K562 (cell line): ENCODE measurements at regions not wholly inside any gene's neighbourhood (a gene's known extent, or its start where the extent isn't known, plus 50 kb on each side); places are given as distances from the start of the nearest gene placed in this dataset.

ENCODE experiments used
- ATAC-seq: fragments of 200-7000 bp; cut with Tn5 transposase; 3 replicates; pipeline ENCODE4 v1.9.1; 2020; ENCODE audit warnings: moderate library complexity
- BruUV-seq: library from RNA; stranded (reverse); fragments of 400-500 nt; replicated peaks from 2 replicates; lab custom pipeline; 2021; lab: Mats Ljungman, UMichigan
- CTCF ChIA-PET: fragments of 300-600 bp; formaldehyde crosslinking; extraction: SDS; loops from one replicate; lab custom pipeline; 2021; ENCODE audit warnings: low intra/inter-chr PET ratio; lab: Yijun Ruan, JAX
- POLR2A ChIA-PET: fragments of 300-600, 350-650 bp; sonication (Branson Sonifier 250); formaldehyde crosslinking; extraction: SDS; loops from one replicate; lab custom pipeline; 2021; ENCODE audit warnings: antibody characterized with exemption, inconsistent platforms; lab: Yijun Ruan, JAX
- DNase-seq, 4 experiments: peaks; one replicate each; pipeline versions ENCODE4 v3.0.0 to v3.0.0-alpha.2; 2011 to 2018; ENCODE audit warnings: low spot score in 3 of 4, mixed read lengths in 3 of 4; ENCODE audit errors: extremely low read depth in 1 of 4
- FAIRE-seq: peaks from 2 replicates; lab custom pipeline; 2011; peaks lifted over from hg19 to GRCh38; lab: Jason Lieb, UNC
- H2AFZ ChIP-seq: 2 replicates; pipeline ENCODE4 v1.6.0; 2011; ENCODE audit warnings: low read depth, low read length, control low read depth, inconsistent platforms
- H3K27ac ChIP-seq: fragments of 200-600 bp; 3 replicates; pipeline ENCODE4 v1.8.0; 2011; ENCODE audit warnings: low read depth, mild to moderate bottlenecking, control low read depth, inconsistent platforms, low read length, moderate library complexity, mixed read lengths; ENCODE audit errors: extremely low read depth
- H3K27me3 ChIP-seq, 2 experiments: fragments of 300-600 bp in 1 of 2; 2 replicates in 1 of 2; 3 replicates in 1 of 2; pipeline versions ENCODE4 v1.6.0 to v1.8.0; 2011; ENCODE audit warnings: inconsistent platforms in 2 of 2, low read length in 2 of 2, mild to moderate bottlenecking in 1 of 2, mixed read lengths in 1 of 2, moderate library complexity in 1 of 2; ENCODE audit not compliant: control insufficient read depth in 2 of 2, insufficient read depth in 2 of 2
- H3K36me3 ChIP-seq: fragments of 300-600 bp; 3 replicates; pipeline ENCODE4 v1.8.0; 2011; ENCODE audit warnings: mild to moderate bottlenecking, low read length, inconsistent platforms; ENCODE audit not compliant: control insufficient read depth, insufficient read depth
- H3K4me1 ChIP-seq, 2 experiments: fragments of 200-600 bp in 1 of 2; replicated peaks in 1 of 2; 2 replicates in 1 of 2; 3 replicates in 1 of 2; pipeline versions ENCODE4 v1.5.1 to v1.8.0; 2011; ENCODE audit warnings: inconsistent platforms in 2 of 2, low read length in 2 of 2, mild to moderate bottlenecking in 1 of 2, mixed read lengths in 1 of 2, moderate library complexity in 1 of 2; ENCODE audit not compliant: control insufficient read depth in 2 of 2, insufficient read depth in 2 of 2
- H3K4me2 ChIP-seq: 2 replicates; pipeline ENCODE4 v1.6.1; 2011; ENCODE audit warnings: low read length, control low read depth, inconsistent platforms, mixed read lengths; ENCODE audit not compliant: insufficient read depth
- H3K4me3 ChIP-seq: fragments of 200-600 bp; sonication (generic), shearing (Covaris generic); 2 replicates; pipeline ENCODE4 v1.5.1; 2016; ENCODE audit warnings: control low read depth, inconsistent platforms
- H3K79me2 ChIP-seq: fragments of 200-600 bp; 3 replicates; pipeline ENCODE4 v1.8.0; 2011; ENCODE audit warnings: low read length, inconsistent platforms; ENCODE audit not compliant: control insufficient read depth, insufficient read depth
- H3K9ac ChIP-seq, 2 experiments: 2 replicates each; pipeline versions ENCODE4 v1.6.0 to v1.6.1; 2011; ENCODE audit warnings: low read depth in 2 of 2, low read length in 2 of 2, control low read depth in 1 of 2, inconsistent platforms in 1 of 2, mild to moderate bottlenecking in 1 of 2, mixed read lengths in 1 of 2; ENCODE audit not compliant: insufficient read depth in 1 of 2
- H3K9me1 ChIP-seq: one replicate; pipeline ENCODE4 v1.6.0; 2011; ENCODE audit warnings: inconsistent platforms, mild to moderate bottlenecking, low read length, moderate library complexity; ENCODE audit not compliant: control insufficient read depth, insufficient read depth
- H3K9me3 ChIP-seq: replicated peaks from 2 replicates; pipeline ENCODE4 v1.5.1; 2011; ENCODE audit warnings: low read depth, low read length, inconsistent platforms; ENCODE audit not compliant: control insufficient read depth, insufficient read depth
- H4K20me1 ChIP-seq: replicated peaks from 2 replicates; pipeline ENCODE4 v1.6.1; 2011; ENCODE audit warnings: low read length, inconsistent platforms, mixed read lengths; ENCODE audit not compliant: control insufficient read depth, insufficient read depth
- CBX1 ChIP-seq: sonication (generic); IDR thresholded peaks from 2 replicates; pipeline ENCODE4 v1.6.1; 2016; ENCODE audit warnings: antibody characterized with exemption, low read depth, mild to moderate bottlenecking
- GABPA ChIP-seq: fragments of 200-800 bp; sonication (Bioruptor generic); conservative IDR thresholded peaks from 2 replicates; pipeline ENCODE4 v1.6.1; 2016; ENCODE audit warnings: low read depth, missing genetic modification characterization, missing compliant biosample characterization
- MAX ChIP-seq: sonication (generic); formaldehyde crosslinking; IDR thresholded peaks from 2 replicates; pipeline ENCODE4 v1.9.0; 2022; ENCODE audit warnings: mild to moderate bottlenecking, missing genetic modification reagents
- MEF2A ChIP-seq: IDR thresholded peaks from 2 replicates; pipeline ENCODE4 v1.6.1; 2011; ENCODE audit warnings: low read depth, mild to moderate bottlenecking, low read length, moderate library complexity; ENCODE audit not compliant: control insufficient read depth
- NKRF ChIP-seq: fragments of 450-650 bp; IDR thresholded peaks from 2 replicates; pipeline ENCODE4 v1.6.1; 2016; ENCODE audit warnings: borderline replicate concordance
- OTX1 ChIP-seq: fragments of 450-650 bp; formaldehyde crosslinking; IDR thresholded peaks from 2 replicates; pipeline ENCODE4 v1.4.0; 2022; ENCODE audit warnings: mild to moderate bottlenecking
- POLR2A ChIP-seq: fragments of 450-650 bp; conservative IDR thresholded peaks from 2 replicates; pipeline ENCODE4 v1.6.1; 2016
- RBM17 ChIP-seq: fragments of 200-400 bp; formaldehyde crosslinking; IDR thresholded peaks from 2 replicates; pipeline ENCODE4 v1.6.1; 2017; ENCODE audit warnings: low read depth, mild to moderate bottlenecking, low read length, borderline replicate concordance
- SIN3B ChIP-seq: fragments of 450-650 bp; IDR thresholded peaks from 2 replicates; pipeline ENCODE4 v1.6.1; 2017; ENCODE audit warnings: low read depth, mild to moderate bottlenecking, moderate library complexity
- ZBTB26 ChIP-seq: fragments of 450-650 bp; formaldehyde crosslinking; IDR thresholded peaks from 2 replicates; pipeline ENCODE4 v1.4.0; 2022; ENCODE audit warnings: missing genetic modification characterization
- ZNF79 ChIP-seq: fragments of 250-450 bp; sonication (Bioruptor Pico); IDR thresholded peaks from 2 replicates; pipeline ENCODE4 v1.4.0; 2020; ENCODE audit warnings: low read depth, mild to moderate bottlenecking, moderate library complexity
- WGBS: fragments of 100-300 bp; shearing (Covaris generic); methylation state at CpG from one replicate; pipeline ENCODE4 v1.1.6; 2016; ENCODE audit warnings: low coverage, mixed read lengths; ENCODE audit not compliant: insufficient coverage; ENCODE audit errors: missing lambda C conversion rate; 5-methylcytosine and 5-hydroxymethylcytosine counted together
- in situ Hi-C: fragments of 300-500 bp; cut with MboI; formaldehyde crosslinking; loops from 4 replicates; pipeline ENCODE4 v1.15.0; 2018; ENCODE audit warnings: inconsistent platforms, mixed read lengths
- intact Hi-C: fragments of 100-400 bp; cut with micrococcal nuclease; formaldehyde crosslinking; loops from 2 replicates; pipeline ENCODE4 v1.14.2; 2022

GRCh38 chr11:116371146-116371545 lies 401.6 kb downstream of the BUD13 start (continued):
- no peak for TF ChIP-seq NKRF
- no peak for TF ChIP-seq GABPA (tag)
- no peak for TF ChIP-seq ZNF79
- no peak for TF ChIP-seq OTX1 (CRISPR knock-in tag)
- no peak for TF ChIP-seq MAX (CRISPR knock-in tag)
- no peak for TF ChIP-seq SIN3B
- TF ChIP-seq ZBTB26 (CRISPR knock-in tag), result no peak
- no peak for TF ChIP-seq RBM17
- TF ChIP-seq CBX1, result no peak
- TF ChIP-seq, all 486 proteins: peak for 0

GRCh38 chr11:116368784-116369183 lies 404.0 kb downstream of the BUD13 start:
- FAIRE-seq, result no peak
- H3K4me1 ChIP-seq, result no peaks in the 10 kb centered on the region
- no peak overlapping the region for H2AFZ ChIP-seq
- ChIA-PET CTCF (no interaction called here), POLR2A (no interaction called here)
- intact Hi-C loops, result no loop called here
- no peak for DNase-seq
- no peaks in the 10 kb centered on the region for H3K9me1 ChIP-seq
- 1% methylated on average over 5 of the region's 5 CpGs for WGBS
- ATAC-seq, result no peak
- no peak overlapping the region for H3K4me3 ChIP-seq
- no peak overlapping the region for H3K4me2 ChIP-seq
- no TSS peak for BruUV-seq
- no peak overlapping the region for H3K27ac ChIP-seq
- no peaks in the 10 kb centered on the region for H3K36me3 ChIP-seq
- H3K79me2 ChIP-seq, result no peaks in the 10 kb centered on the region
- in situ Hi-C loops, result no loop called here
- H3K9me3 ChIP-seq, result no peaks in the 10 kb centered on the region
- no peak overlapping the region for H3K9ac ChIP-seq
- peaks cover 0 to 4% of the 10 kb centered on the region in 2 experiments; a peak in 1 of 5 replicates for H3K27me3 ChIP-seq
- no peaks in the 10 kb centered on the region for H4K20me1 ChIP-seq
- TF ChIP-seq POLR2A (no peak), MEF2A (no peak)
